Activated CD4-positive, alpha-beta T cell treated with anti-CD3 and anti-CD28 coated beads, Interleukin-2, Interleukin-6, amounts not matched to agents 100 ng/mL and 50 ng/mL, durations not matched to agents 16 hours and 8 hours (primary cell): ENCODE measurements at regions not wholly inside any gene's neighbourhood (a gene's known extent, or its start where the extent isn't known, plus 50 kb on each side); places are given as distances from the start of the nearest gene placed in this dataset.

ENCODE experiments used
- DNase-seq: peaks from one replicate; pipeline ENCODE4 v3.0.0-alpha.2; 2020

- DNase-seq, result no peak
Measured at GRCh38 chr14:85444635-85445034, 85.3 kb upstream of the FLRT2 start.

DNA sequence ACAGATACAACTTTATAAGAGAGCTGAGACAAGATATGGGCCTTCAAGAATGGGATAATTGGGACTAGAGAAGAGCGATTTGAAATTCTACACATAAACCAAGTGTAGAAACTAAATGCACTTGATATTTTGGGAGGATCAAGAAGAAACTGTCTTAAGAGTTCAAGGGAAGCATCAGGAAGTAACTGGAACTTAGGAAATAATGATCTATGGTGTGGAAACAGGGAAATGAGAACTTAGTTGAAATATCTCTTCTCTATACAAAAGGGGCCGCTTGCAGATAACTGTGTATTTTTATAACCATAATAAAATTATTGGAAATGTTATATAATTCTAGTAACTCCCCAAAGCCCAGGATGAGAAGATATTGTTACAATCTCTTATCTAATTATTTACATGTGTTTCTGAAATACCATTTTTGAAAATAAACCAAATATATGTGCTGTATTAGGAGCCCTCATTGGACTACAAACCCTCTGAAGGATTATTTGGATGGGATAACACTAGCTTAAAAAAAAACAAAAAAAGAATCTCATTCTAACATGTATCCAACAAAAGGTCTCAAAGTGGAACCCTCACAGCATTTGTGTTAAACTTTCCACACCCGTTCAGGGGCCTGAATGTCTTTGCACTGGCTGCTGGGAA, 84.7 kb upstream of the FLRT2 start:
- DNase-seq, result no peak

GRCh38 chr14:85447883-85448282, 82.1 kb upstream of the FLRT2 start:
- DNase-seq, result no peak

- DNase-seq, result no peak
Measured at GRCh38 chr14:85451421-85451820, 78.5 kb upstream of the FLRT2 start.

DNA sequence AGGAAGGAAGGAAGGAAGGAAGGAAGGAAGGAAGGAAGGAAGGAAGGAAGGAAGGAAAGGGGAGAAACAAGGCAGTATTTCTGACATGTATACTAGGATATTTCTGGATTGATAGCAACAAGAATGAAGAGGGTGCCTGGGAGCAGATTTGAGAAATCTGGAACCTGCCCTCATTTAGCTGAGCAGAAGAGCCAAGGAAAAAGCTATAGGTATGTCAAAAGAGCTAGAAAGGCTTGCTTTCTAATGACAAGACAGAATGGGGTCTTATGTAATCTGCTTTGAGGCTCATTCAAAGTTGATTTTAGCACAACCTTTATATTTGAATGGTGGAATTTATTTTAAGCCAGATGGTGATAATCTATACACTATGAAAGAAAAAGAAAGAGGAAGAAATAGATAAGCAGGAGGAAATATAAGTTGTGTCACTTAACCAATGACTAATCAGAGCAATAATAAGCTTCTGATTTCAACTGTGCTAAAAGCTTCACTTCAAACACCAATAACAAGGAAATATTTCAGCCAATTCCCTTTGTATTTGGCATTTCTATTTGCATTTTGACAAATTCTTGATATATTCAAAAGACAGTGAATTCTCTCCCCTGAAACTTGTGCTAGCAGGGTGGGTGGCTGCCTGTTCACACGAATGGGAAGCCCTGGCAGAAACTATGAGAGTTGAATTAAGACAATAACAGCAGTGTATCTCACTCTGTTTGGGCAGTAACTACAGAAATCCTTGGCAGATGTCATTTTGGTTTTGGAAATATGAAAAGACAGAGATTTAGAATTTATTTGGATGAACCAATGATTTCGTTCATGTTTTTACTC, 76.3 kb upstream of the FLRT2 start:
- DNase-seq, result no peak

DNA sequence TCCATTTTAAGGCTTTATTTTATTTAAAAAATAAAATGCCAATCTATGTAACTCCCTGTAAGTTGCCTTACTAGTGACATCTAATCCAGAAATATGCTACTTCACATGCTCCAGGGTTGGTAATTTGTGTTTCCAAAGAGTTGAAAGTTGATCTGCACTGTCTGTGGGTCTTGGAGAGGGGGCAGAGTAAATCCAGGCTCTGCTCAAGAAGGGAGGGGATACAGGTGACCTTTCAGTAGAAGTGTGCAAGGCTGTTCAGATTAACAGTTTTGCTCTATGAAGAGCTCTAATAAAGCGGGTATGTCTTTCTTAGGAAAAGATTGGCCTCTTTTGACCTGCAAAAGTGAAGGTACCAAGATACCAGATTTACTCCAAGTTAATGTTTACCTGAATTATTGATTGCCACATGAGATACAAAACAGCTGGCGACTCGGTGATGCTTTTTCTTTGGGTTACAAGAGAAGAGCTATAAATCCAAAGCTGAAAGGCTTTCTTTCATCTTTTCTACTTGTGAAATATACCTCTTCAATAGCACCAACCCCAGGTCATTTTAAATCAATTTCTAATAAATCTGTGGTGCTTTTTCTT, 75.6 kb upstream of the FLRT2 start:
- DNase-seq, result no peak

- no peak for DNase-seq
Measured at GRCh38 chr14:85459361-85460000, 70.5 kb upstream of the FLRT2 start.

DNA sequence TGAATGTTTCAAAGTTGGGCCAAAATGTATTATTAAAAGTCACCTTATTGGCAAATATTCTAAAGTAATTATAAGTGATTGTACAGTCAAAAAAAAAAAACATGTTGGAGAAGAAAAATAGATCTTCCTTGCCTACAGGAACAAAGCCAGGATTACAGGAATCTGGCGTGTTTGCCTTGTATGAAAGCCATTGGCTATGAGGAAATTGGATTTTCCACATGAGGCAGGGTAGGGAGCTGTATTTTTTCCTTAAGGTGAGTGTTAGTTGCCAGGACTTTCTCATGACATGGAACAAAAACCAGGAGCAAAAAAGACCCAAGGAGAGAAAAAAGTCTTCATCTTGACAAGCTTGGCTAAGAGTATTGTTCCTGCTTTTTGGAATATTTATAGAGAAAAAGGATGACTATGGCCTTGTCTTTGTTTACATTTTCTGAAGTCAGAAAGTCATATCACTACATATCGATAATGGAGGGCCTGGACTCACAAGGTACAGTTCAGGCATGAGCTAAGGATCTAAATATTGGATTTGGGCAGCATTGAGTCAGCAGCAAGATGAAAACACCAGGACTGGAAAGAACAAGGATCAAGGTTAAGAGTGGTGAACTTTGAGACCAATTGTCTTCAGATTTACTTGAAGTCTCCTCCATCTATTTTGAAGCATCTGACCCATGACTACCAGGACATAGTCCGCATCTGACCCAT, 68.4 kb upstream of the FLRT2 start:
- no peak for DNase-seq

DNA sequence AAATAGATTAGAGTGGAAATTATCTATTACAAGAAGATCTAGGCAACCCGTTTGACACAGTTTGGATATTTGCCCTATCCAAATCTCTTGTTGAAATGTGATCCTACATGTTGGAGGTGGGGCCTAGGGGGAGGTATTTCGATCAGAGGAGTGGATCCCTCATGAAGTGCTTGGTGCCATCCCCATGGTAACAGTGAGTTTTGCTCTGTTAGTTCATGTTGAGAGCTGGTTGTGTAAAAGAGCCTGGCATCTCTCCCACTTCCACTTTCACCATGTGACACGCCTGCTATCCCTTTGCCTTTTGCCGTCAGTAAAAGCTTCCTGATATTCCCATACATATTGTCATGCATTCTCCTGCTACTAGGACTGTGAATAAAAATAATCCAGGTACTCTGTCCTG, 66.4 kb upstream of the FLRT2 start:
- DNase-seq, result no peak

GRCh38 chr14:85464135-85464895, 65.6 kb upstream of the FLRT2 start:
- DNase-seq, result no peak

DNA sequence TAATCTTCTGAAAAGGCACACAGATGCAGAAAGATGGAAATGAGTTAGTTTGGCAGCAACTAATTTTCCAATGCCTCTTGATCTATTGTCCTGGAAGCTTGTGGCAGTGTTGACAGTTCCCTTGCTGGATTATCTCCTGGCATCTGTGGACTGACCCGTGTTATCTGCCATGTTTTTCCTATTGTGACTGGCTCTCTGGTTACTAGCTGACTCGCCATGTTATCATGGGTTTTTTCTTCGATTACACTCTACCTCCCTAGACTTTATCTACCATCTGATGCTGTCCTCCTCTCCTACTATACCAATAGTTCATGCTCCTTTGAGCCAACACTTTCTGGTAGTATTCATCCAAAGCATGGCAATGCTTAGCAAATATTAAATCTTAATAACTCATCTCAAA, 63.3 kb upstream of the FLRT2 start:
- DNase-seq, result no peak

GRCh38 chr14:85468816-85469215, 61.1 kb upstream of the FLRT2 start:
- no peak for DNase-seq

GRCh38 chr14:85471156-85471555, 58.8 kb upstream of the FLRT2 start:
- DNase-seq, result no peak

DNA sequence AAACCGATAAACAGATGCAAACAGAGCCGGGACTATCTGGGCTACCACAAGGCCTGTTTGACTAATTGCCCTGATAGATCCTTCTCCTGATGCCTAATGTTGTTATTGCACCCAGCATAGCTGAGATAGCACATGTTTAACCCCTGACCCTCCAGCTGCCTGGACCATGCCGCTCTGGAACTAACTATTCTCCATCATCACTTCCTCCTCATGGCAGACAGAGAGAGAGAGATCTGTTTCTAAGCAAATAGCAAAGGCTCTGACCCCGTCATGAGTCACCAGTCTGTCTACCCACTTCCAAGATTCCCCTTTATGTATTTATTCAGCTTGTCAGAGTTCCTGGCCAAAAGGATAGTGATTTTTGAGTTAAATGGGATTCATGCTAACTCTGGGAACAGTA, 58.2 kb upstream of the FLRT2 start:
- DNase-seq, result no peak

- no peak for DNase-seq
Measured at GRCh38 chr14:85474431-85474830, 55.5 kb upstream of the FLRT2 start.

- no peak for DNase-seq
Measured at GRCh38 chr14:85475113-85475512, 54.8 kb upstream of the FLRT2 start.

DNA sequence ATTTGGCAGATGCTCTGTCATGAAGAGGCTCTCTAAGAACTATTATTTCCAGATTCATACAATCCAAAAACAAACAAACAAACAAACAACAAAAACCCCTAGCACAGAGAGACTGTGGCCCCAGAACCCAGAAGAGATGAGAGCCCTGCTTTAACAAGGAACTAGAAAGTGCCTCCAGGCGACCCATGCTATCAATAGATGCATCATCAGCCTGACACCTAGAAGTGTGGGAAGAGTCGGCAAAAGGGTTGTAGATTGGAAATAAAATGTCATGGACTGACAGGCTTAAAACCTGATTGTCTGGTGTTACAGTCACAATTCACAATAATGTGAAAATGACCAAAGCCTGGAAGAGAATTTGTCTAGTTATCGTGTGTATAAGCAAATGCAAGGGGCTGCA, 50.6 kb upstream of the FLRT2 start:
- no peak for DNase-seq

DNA sequence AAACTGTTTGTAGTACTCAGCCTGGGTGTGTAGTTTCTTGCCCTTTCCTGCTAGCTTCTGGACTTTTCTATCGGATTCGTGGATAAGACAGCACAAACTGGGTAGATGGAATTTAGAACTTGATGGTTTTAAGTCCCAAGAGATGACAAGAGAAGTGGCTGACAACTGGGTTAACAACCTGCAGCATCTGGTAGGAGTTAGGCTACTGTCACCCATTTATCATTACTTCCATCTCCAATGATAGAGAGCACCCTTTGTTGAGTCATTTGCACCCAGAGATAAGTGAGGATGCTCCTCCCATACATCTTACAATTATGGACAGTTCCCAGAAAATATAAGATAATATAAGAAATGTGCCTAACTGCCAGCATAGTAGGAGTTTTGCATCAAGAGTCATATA, 50.2 kb upstream of the FLRT2 start:
- DNase-seq, result no peak
